Cardiac muscle cell (in vitro differentiated cells and primary cell): ENCODE measurements at regions not wholly inside any gene's neighbourhood (a gene's known extent, or its start where the extent isn't known, plus 50 kb on each side); places are given as distances from the start of the nearest gene placed in this dataset.

Experiments used
- DNase-seq, 2 donors: peaks; one replicate each; pipeline versions ENCODE4 v3.0.0 to v3.0.0-alpha.2; 2010 to 2017; ENCODE audit warnings: low read depth in 1 of 2, low spot score in 1 of 2
- H3K27ac ChIP-seq: fragments of 200-600 bp; sonication (generic); 2 replicates; pipeline ENCODE4 v1.5.1; 2016
- H3K27me3 ChIP-seq: fragments of 200-600 bp; sonication (generic); 2 replicates; pipeline ENCODE4 v1.6.0; 2016; ENCODE audit warnings: control low read depth
- H3K36me3 ChIP-seq: fragments of 200-600 bp; sonication (generic); 2 replicates; pipeline ENCODE4 v1.5.1; 2016; ENCODE audit warnings: control low read depth
- H3K4me1 ChIP-seq: fragments of 200-600 bp; sonication (generic); 2 replicates; pipeline ENCODE4 v1.8.1; 2017; ENCODE audit warnings: low read depth, mild to moderate bottlenecking, mixed run types
- H3K4me3 ChIP-seq: fragments of 200-600 bp; sonication (generic); 2 replicates; pipeline ENCODE4 v1.5.1; 2016; ENCODE audit warnings: mild to moderate bottlenecking
- H3K9me3 ChIP-seq: fragments of 200-600 bp; sonication (generic); 2 replicates; pipeline ENCODE4 v1.5.1; 2017; ENCODE audit warnings: low read depth, mild to moderate bottlenecking, control low read depth
- CTCF ChIP-seq: IDR thresholded peaks from 2 replicates; pipeline ENCODE4 v1.5.1; 2012; ENCODE audit warnings: low read depth, mild to moderate bottlenecking, low read length

GRCh38 chr16:35642322-35642835 lies 2183.0 kb downstream of the TP53TG3F start:
- H3K9me3 ChIP-seq = no peaks in the 10 kb centered on the region

DNA sequence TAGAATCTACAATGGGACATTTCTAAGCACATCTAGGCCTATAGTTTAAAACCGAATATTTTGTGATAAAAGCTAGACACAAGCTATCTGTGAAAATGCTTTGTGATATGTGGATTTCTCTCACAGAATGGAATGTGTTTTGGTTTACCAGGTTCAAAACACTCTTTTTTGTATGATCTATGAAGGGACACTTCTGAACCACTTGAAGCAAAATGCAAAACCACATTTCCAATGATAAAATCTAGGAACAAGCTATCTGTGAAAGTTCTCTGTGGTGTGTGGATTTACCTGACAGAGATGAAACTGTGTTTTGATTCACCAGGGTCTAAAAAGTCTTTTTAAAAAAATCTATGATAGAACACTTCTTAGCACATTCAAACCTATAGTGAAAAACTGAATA lies 2192.4 kb downstream of the TP53TG3F start:
- no peaks in the 10 kb centered on the region for H3K4me1 ChIP-seq
- DNase-seq = no peak
- H3K27me3 ChIP-seq = no peaks in the 10 kb centered on the region
- no peak for TF ChIP-seq CTCF
- no peaks in the 10 kb centered on the region for H3K36me3 ChIP-seq
- H3K4me3 ChIP-seq = no peak overlapping the region
- no peak overlapping the region for H3K27ac ChIP-seq
- H3K9me3 ChIP-seq = no peaks in the 10 kb centered on the region

More at GRCh38 chr16:35642322-35642835, 2183.0 kb downstream of the TP53TG3F start:
- Histone ChIP-seq H3K27ac (no peak overlapping the region), H3K4me3 (no peak overlapping the region), H3K4me1 (no peaks in the 10 kb centered on the region), H3K27me3 (no peaks in the 10 kb centered on the region), H3K36me3 (no peaks in the 10 kb centered on the region)
- no peak for DNase-seq
- no peak for TF ChIP-seq CTCF

DNA sequence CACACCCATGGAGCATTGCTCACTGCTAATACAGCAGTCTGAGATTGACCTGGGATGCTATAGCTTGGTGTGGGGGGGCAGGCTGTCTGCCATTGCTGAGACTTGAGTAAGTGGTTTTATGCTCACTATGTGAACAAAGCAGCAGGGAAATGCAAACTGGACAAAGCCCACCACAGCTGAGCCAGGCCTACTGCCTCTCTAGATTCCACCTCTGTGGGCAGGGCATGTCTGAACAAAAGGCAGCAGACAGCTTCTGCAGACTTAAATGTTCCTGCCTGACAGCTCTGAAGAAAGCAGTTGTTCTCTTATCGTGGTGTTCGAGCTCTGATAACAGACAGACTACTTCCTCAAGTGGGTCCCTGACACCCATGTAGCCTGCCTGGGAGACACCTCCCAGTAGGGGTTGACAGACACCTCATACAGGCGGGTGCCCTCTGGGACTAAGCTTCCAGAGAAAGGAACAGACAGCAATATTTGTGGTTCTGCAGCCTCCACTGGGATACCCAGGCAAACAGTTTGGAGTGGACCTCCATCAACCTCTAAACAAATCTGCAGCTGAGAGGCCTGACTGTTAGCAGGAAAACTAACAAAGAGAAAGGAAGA lies 2204.8 kb downstream of the TP53TG3F start:
- TF ChIP-seq CTCF = no peak
- Histone ChIP-seq H3K9me3 (peaks cover 6% of the 10 kb centered on the region), H3K4me3 (no peak overlapping the region), H3K27me3 (no peaks in the 10 kb centered on the region), H3K27ac (no peak overlapping the region), H3K36me3 (no peaks in the 10 kb centered on the region), H3K4me1 (no peaks in the 10 kb centered on the region)
- DNase-seq = no peak

DNA sequence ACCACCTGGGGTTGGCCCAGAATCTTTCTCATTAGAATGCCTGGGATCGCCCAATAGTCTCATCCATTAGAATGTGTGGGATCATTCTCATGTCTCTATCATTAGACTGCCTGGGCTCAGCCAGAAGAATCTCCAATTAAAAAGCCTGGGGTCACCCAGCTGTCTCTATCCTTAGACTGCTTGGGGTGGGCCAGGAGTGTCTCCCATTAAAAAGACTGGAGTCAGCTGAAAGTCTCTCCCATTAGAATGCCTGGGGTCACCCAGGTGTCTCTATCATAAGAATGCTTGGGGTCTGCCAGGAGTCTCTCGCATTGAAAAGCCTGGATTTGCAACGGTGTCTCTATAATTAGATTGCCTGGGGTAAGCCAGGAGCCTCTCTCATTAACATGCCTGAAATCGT lies 2225.7 kb downstream of the TP53TG3F start:
- no peaks in the 10 kb centered on the region for H3K36me3 ChIP-seq
- DNase-seq = no peak
- no peak for TF ChIP-seq CTCF
- H3K9me3 ChIP-seq = no peaks in the 10 kb centered on the region
- H3K4me3 ChIP-seq = no peak overlapping the region
- no peak overlapping the region for H3K27ac ChIP-seq
- H3K27me3 ChIP-seq = no peaks in the 10 kb centered on the region
- H3K4me1 ChIP-seq = no peaks in the 10 kb centered on the region

DNA sequence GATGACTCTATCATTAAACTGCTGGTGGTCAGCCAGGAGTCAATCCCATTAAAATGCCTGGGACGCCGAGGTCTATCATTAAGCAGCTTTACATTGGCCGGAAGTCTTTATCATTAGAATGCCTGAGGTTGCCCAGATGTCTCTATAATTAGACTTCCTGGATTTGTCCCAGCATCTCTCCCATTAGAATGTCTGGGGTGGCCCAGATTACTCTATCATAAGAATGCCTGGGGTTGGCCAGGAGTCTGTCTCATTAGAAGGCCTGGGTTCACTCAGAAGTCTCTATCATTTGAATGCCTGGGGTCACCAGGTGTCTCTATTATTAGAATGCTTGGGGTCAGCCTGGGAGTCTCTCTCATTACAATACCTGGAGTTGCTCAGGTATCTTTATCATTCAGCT lies 2227.2 kb downstream of the TP53TG3F start:
- DNase-seq = no peak
- no peak overlapping the region for H3K27ac ChIP-seq
- no peaks in the 10 kb centered on the region for H3K27me3 ChIP-seq
- no peak overlapping the region for H3K4me3 ChIP-seq
- H3K36me3 ChIP-seq = no peaks in the 10 kb centered on the region
- no peaks in the 10 kb centered on the region for H3K9me3 ChIP-seq
- H3K4me1 ChIP-seq = no peaks in the 10 kb centered on the region
- TF ChIP-seq CTCF = no peak
